CD14-positive monocyte (primary cell): ENCODE measurements at regions not wholly inside any gene's neighbourhood (a gene's known extent, or its start where the extent isn't known, plus 50 kb on each side); places are given as distances from the start of the nearest gene placed in this dataset.

ENCODE experiments used
- DNase-seq, 3 donors: peaks; one replicate each; pipeline ENCODE4 v3.0.0-alpha.2; 2011 to 2022
- H2AFZ ChIP-seq: 2 replicates; pipeline ENCODE4 v1.6.0; 2012; ENCODE audit warnings: mild to moderate bottlenecking, low read depth, low read length, inconsistent platforms; ENCODE audit not compliant: insufficient read depth, poor library complexity, severe bottlenecking
- H3K27ac ChIP-seq, 2 donors: 1 replicate in 1 of 2; 2 replicates in 1 of 2; pipeline ENCODE4 v1.5.1; 2012 to 2013; ENCODE audit warnings: low read length in 2 of 2, control low read depth in 1 of 2, inconsistent platforms in 1 of 2, low read depth in 1 of 2, mild to moderate bottlenecking in 1 of 2
- H3K27me3 ChIP-seq, 2 donors: one replicate each; pipeline versions ENCODE4 v1.6.0 to v1.6.1; 2011 to 2013; ENCODE audit warnings: low read length in 2 of 2; ENCODE audit not compliant: control insufficient read depth in 2 of 2, insufficient read depth in 2 of 2
- H3K36me3 ChIP-seq, 2 donors: replicated peaks in 1 of 2; 1 replicate in 1 of 2; 2 replicates in 1 of 2; pipeline versions ENCODE4 v1.5.1 to v1.6.1; 2012 to 2013; ENCODE audit warnings: low read length in 2 of 2, control low read depth in 1 of 2, inconsistent platforms in 1 of 2, mild to moderate bottlenecking in 1 of 2; ENCODE audit not compliant: insufficient read depth in 2 of 2, control insufficient read depth in 1 of 2
- H3K4me1 ChIP-seq, 2 donors: 1 replicate in 1 of 2; 2 replicates in 1 of 2; pipeline versions ENCODE4 v1.5.1 to v1.6.1; 2012 to 2013; ENCODE audit warnings: low read length in 2 of 2, control low read depth in 1 of 2, inconsistent platforms in 1 of 2, mild to moderate bottlenecking in 1 of 2, moderate library complexity in 1 of 2; ENCODE audit not compliant: insufficient read depth in 2 of 2, control insufficient read depth in 1 of 2
- H3K4me2 ChIP-seq: replicated peaks from 2 replicates; pipeline ENCODE3; 2012; ENCODE audit warnings: low read length, moderate library complexity, mild to moderate bottlenecking; ENCODE audit not compliant: poor library complexity, severe bottlenecking; ENCODE audit errors: extremely low read depth
- H3K4me3 ChIP-seq, 3 experiments: fragments of 200-600 bp in 1 of 3; sonication (generic) in 1 of 3; replicated peaks in 1 of 3; 1 replicate in 2 of 3; 2 replicates in 1 of 3; pipeline ENCODE4 v1.5.1; 2011 to 2013; ENCODE audit warnings: low read length in 3 of 3, mild to moderate bottlenecking in 3 of 3, control low read depth in 2 of 3, low read depth in 2 of 3, inconsistent platforms in 1 of 3, moderate library complexity in 1 of 3
- H3K79me2 ChIP-seq: 2 replicates; pipeline ENCODE4 v1.6.0; 2012; ENCODE audit warnings: mild to moderate bottlenecking, control low read depth, inconsistent platforms, low read length, moderate library complexity; ENCODE audit not compliant: insufficient read depth
- H3K9ac ChIP-seq: 2 replicates; pipeline ENCODE4 v1.6.0; 2017; ENCODE audit warnings: low read length, mild to moderate bottlenecking; ENCODE audit not compliant: insufficient read depth, poor library complexity, severe bottlenecking
- H3K9me3 ChIP-seq, 2 donors: replicated peaks in 1 of 2; 1 replicate in 1 of 2; 2 replicates in 1 of 2; pipeline versions ENCODE4 v1.5.1 to v1.6.1; 2012 to 2013; ENCODE audit warnings: low read length in 2 of 2, control low read depth in 1 of 2; ENCODE audit not compliant: control insufficient read depth in 1 of 2, insufficient read depth in 1 of 2
- H4K20me1 ChIP-seq: 2 replicates; pipeline ENCODE4 v1.6.0; 2012; ENCODE audit warnings: mild to moderate bottlenecking, low read length, control low read depth, moderate library complexity; ENCODE audit not compliant: insufficient read depth
- H3K27ac Mint-ChIP-seq, 7 donors: one replicate each; pipeline ENCODE4 v1.8.0; 2020; ENCODE audit warnings: mild to moderate bottlenecking in 7 of 7, mixed read lengths in 7 of 7, moderate library complexity in 6 of 7, inconsistent platforms in 2 of 7
- H3K27me3 Mint-ChIP-seq, 3 donors: one replicate each; pipeline ENCODE4 v1.8.0; 2021 to 2022; ENCODE audit warnings: low read depth in 3 of 3, mild to moderate bottlenecking in 3 of 3, mixed read lengths in 3 of 3, moderate library complexity in 3 of 3, inconsistent platforms in 1 of 3
- H3K36me3 Mint-ChIP-seq, 2 donors: one replicate each; pipeline ENCODE4 v1.8.0; 2020; ENCODE audit warnings: mixed read lengths in 2 of 2, inconsistent platforms in 1 of 2, mild to moderate bottlenecking in 1 of 2
- H3K4me1 Mint-ChIP-seq: one replicate; pipeline ENCODE4 v1.8.0; 2020; ENCODE audit warnings: mild to moderate bottlenecking, mixed read lengths
- H3K4me3 Mint-ChIP-seq, 2 donors: one replicate each; pipeline ENCODE4 v1.8.0; 2020; ENCODE audit warnings: mild to moderate bottlenecking in 2 of 2, mixed read lengths in 2 of 2, moderate library complexity in 1 of 2
- H3K9me3 Mint-ChIP-seq, 7 donors: one replicate each; pipeline ENCODE4 v1.8.0; 2020 to 2022; ENCODE audit warnings: mixed read lengths in 7 of 7, mild to moderate bottlenecking in 6 of 7, moderate library complexity in 6 of 7, inconsistent platforms in 2 of 7
- intact Hi-C, 2 donors: fragments of 100-400 bp; cut with micrococcal nuclease; formaldehyde crosslinking; loops; one replicate each; pipeline versions ENCODE4 v1.15.0 to v1.15.1; 2023
- TF ChIP-seq, protein P1 (sequence below): fragments of 200-600 bp; IDR thresholded peaks from one replicate; pipeline ENCODE4 v1.8.0; 2022; ENCODE audit warnings: antibody characterized with exemption, mild to moderate bottlenecking

DNA sequence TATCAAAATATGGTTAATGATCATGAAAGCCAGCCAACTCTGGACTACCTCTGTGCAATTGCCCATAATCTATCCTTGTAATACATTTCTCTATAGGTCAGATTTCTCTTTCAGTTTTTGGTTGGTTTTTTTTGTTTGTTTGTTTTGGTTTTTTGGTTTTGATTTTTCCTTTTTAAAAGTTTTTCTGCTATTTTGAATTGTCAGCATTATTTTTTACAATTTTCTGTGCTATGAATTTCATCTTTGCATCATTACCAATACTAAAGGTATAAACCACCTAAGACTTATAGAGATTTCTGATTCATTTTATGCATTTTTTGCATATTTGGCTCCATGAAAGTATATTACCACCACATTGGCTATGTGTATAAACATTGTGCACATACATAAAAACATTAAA, 799.6 kb downstream of the ADGRL2 start:
- TF ChIP-seq, protein P1, sequence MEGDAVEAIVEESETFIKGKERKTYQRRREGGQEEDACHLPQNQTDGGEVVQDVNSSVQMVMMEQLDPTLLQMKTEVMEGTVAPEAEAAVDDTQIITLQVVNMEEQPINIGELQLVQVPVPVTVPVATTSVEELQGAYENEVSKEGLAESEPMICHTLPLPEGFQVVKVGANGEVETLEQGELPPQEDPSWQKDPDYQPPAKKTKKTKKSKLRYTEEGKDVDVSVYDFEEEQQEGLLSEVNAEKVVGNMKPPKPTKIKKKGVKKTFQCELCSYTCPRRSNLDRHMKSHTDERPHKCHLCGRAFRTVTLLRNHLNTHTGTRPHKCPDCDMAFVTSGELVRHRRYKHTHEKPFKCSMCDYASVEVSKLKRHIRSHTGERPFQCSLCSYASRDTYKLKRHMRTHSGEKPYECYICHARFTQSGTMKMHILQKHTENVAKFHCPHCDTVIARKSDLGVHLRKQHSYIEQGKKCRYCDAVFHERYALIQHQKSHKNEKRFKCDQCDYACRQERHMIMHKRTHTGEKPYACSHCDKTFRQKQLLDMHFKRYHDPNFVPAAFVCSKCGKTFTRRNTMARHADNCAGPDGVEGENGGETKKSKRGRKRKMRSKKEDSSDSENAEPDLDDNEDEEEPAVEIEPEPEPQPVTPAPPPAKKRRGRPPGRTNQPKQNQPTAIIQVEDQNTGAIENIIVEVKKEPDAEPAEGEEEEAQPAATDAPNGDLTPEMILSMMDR = no peak
- no peak overlapping the region for H3K4me2 ChIP-seq
- no peak for DNase-seq
- H3K79me2 ChIP-seq = no peaks in the 10 kb centered on the region
- H3K27ac Mint-ChIP-seq = no peak overlapping the region
- peaks cover 19% of the 10 kb centered on the region for H3K4me1 Mint-ChIP-seq
- no peaks in the 10 kb centered on the region for H3K36me3 ChIP-seq
- H3K27me3 Mint-ChIP-seq = no peaks in the 10 kb centered on the region
- no peak overlapping the region for H3K4me3 Mint-ChIP-seq
- no peak overlapping the region for H3K27ac ChIP-seq
- no peaks in the 10 kb centered on the region for H4K20me1 ChIP-seq
- intact Hi-C loops = no loop called here
- H3K9me3 ChIP-seq = no peaks in the 10 kb centered on the region
- H3K4me3 ChIP-seq = no peak overlapping the region
- no peaks in the 10 kb centered on the region for H3K36me3 Mint-ChIP-seq
- no peak overlapping the region for H3K9ac ChIP-seq
- H3K4me1 ChIP-seq = peaks cover 7 to 20% of the 10 kb centered on the region in 2 donors
- no peak overlapping the region for H2AFZ ChIP-seq
- peaks cover 0 to 2% (median 0%) of the 10 kb centered on the region in 7 donors for H3K9me3 Mint-ChIP-seq
- no peaks in the 10 kb centered on the region for H3K27me3 ChIP-seq

DNA sequence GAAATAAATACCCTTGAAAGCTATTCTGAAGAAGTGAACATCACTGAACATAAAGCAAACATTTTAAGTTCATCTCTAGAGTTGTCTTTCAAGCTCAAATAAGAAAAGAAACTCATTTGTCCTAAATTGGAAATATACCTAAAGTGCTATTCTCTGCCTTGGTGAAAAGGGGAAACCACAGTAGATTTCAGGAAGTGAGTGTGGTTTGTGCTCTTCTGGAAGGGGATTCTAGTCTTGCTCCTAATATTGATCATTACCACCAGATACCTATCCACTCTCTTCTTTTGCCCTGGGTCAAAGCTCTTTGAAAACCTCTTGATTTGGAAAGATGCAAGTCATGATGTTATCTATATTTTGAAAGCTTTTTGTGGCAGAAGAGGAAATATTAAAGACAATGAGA, 798.1 kb downstream of the ADGRL2 start:
- Histone ChIP-seq H4K20me1 (no peaks in the 10 kb centered on the region), H3K9ac (no peak overlapping the region), H2AFZ (no peak overlapping the region), H3K4me2 (peak overlapping the region; percentile 17), H3K9me3 (no peaks in the 10 kb centered on the region), H3K4me3 (no peak overlapping the region), H3K36me3 (no peaks in the 10 kb centered on the region), H3K27me3 (no peaks in the 10 kb centered on the region), H3K4me1 (peaks cover 7 to 20% of the 10 kb centered on the region in 2 donors), H3K79me2 (no peaks in the 10 kb centered on the region), H3K27ac (no peak overlapping the region)
- H3K4me1 Mint-ChIP-seq = peaks cover 19% of the 10 kb centered on the region
- peaks cover 0 to 2% (median 0%) of the 10 kb centered on the region in 7 donors for H3K9me3 Mint-ChIP-seq
- no peaks in the 10 kb centered on the region for H3K27me3 Mint-ChIP-seq
- DNase-seq = peak; percentile 0 to 14 (median 13)
- TF ChIP-seq, protein P1 = no peak
- H3K36me3 Mint-ChIP-seq = no peaks in the 10 kb centered on the region
- peak overlapping the region in 1 of 2 donors; percentile 46 for H3K4me3 Mint-ChIP-seq
- intact Hi-C loops = no loop called here
- H3K27ac Mint-ChIP-seq = no peak overlapping the region
